H1 (cell line): ENCODE measurements at regions not wholly inside any gene's neighbourhood (a gene's known extent, or its start where the extent isn't known, plus 50 kb on each side); places are given as distances from the start of the nearest gene placed in this dataset.

Experiments used
- CTCF ChIA-PET: fragments of 300-600 bp; sonication (Branson Sonifier 250); formaldehyde crosslinking; loops from one replicate; lab custom pipeline; 2021; ENCODE audit not compliant: partially characterized antibody; lab: Charles Lee
- POLR2A ChIA-PET: fragments of 300-600 bp; sonication (Branson Sonifier 250); formaldehyde crosslinking; loops from one replicate; lab custom pipeline; 2021; ENCODE audit warnings: inconsistent platforms; ENCODE audit not compliant: partially characterized antibody; lab: Charles Lee
- DNase-seq, 2 experiments: peaks; one replicate each; pipeline versions ENCODE4 v3.0.0 to v3.0.0-alpha.2; 2010 to 2022; ENCODE audit warnings: low spot score in 2 of 2, low read depth in 1 of 2, mixed read lengths in 1 of 2
- FAIRE-seq: peaks from 2 replicates; lab custom pipeline; 2011; peaks lifted over from hg19 to GRCh38; lab: Jason Lieb, UNC
- H2AFZ ChIP-seq: 2 replicates; pipeline ENCODE4 v1.8.1; 2012; ENCODE audit warnings: low read length, inconsistent platforms
- H2AK5ac ChIP-seq: 2 replicates; pipeline ENCODE4 v1.6.1; 2013; ENCODE audit warnings: low read depth, low read length
- H2BK120ac ChIP-seq: replicated peaks from 2 replicates; pipeline ENCODE3; 2013; ENCODE audit warnings: low read depth, low read length, inconsistent platforms
- H2BK12ac ChIP-seq: 2 replicates; pipeline ENCODE4 v1.6.1; 2013; ENCODE audit warnings: low read depth, low read length
- H2BK15ac ChIP-seq: 2 replicates; pipeline ENCODE4 v1.6.1; 2013; ENCODE audit warnings: low read length
- H2BK20ac ChIP-seq: 2 replicates; pipeline ENCODE4 v1.6.1; 2013; ENCODE audit warnings: low read length
- H2BK5ac ChIP-seq: 2 replicates; pipeline ENCODE4 v1.6.1; 2013; ENCODE audit warnings: low read depth, low read length
- H3K14ac ChIP-seq: 2 replicates; pipeline ENCODE4 v1.6.1; 2013; ENCODE audit warnings: inconsistent platforms; ENCODE audit not compliant: insufficient read length
- H3K18ac ChIP-seq: 2 replicates; pipeline ENCODE4 v1.6.1; 2013; ENCODE audit warnings: low read length; ENCODE audit errors: extremely low read depth
- H3K23ac ChIP-seq: 2 replicates; pipeline ENCODE4 v1.6.1; 2013; ENCODE audit warnings: inconsistent platforms; ENCODE audit not compliant: insufficient read length
- H3K23me2 ChIP-seq: 2 replicates; pipeline ENCODE4 v1.6.1; 2013; ENCODE audit warnings: low read depth, low read length
- H3K27ac ChIP-seq: 2 replicates; pipeline ENCODE4 v1.6.1; 2011; ENCODE audit warnings: low read depth, low read length, inconsistent platforms
- H3K27me3 ChIP-seq, 4 experiments: replicated peaks in 1 of 4; 1 replicate in 1 of 4; 2 replicates in 3 of 4; pipeline versions ENCODE4 v1.6.1 to v1.8.1; 2011 to 2013; ENCODE audit warnings: low read length in 3 of 4, mild to moderate bottlenecking in 3 of 4, inconsistent platforms in 2 of 4, mixed read lengths in 2 of 4, moderate library complexity in 1 of 4; ENCODE audit not compliant: control insufficient read depth in 3 of 4, insufficient read depth in 3 of 4; ENCODE audit errors: extremely low read depth in 1 of 4
- H3K36me3 ChIP-seq, 4 experiments: 2 replicates each; pipeline versions ENCODE4 v1.6.1 to v1.8.1; 2011 to 2013; ENCODE audit warnings: mild to moderate bottlenecking in 4 of 4, low read length in 3 of 4, moderate library complexity in 2 of 4, control low read depth in 1 of 4, inconsistent platforms in 1 of 4; ENCODE audit not compliant: insufficient read depth in 4 of 4, control insufficient read depth in 2 of 4
- H3K4ac ChIP-seq: replicated peaks from 2 replicates; pipeline ENCODE3; 2013; ENCODE audit warnings: low read length, low read depth, mixed read lengths, inconsistent platforms; ENCODE audit not compliant: insufficient read length
- H3K4me1 ChIP-seq, 4 experiments: replicated peaks in 1 of 4; 1 replicate in 1 of 4; 2 replicates in 3 of 4; pipeline versions ENCODE4 v1.6.1 to v1.8.1; 2011 to 2013; ENCODE audit warnings: low read length in 3 of 4, inconsistent platforms in 2 of 4, mixed read lengths in 1 of 4; ENCODE audit not compliant: insufficient read depth in 4 of 4, control insufficient read depth in 3 of 4
- H3K4me2 ChIP-seq, 2 experiments: 2 replicates each; pipeline versions ENCODE4 v1.6.1 to v1.8.1; 2011 to 2013; ENCODE audit warnings: low read depth in 2 of 2, low read length in 2 of 2, control low read depth in 1 of 2, inconsistent platforms in 1 of 2, mild to moderate bottlenecking in 1 of 2; ENCODE audit not compliant: insufficient read depth in 1 of 2
- H3K4me3 ChIP-seq, 4 experiments: fragments of 200-600, 300-600 bp in 1 of 4; sonication (generic), shearing (Covaris generic), sonication (Bioruptor Twin) in 1 of 4; 2 replicates each; pipeline versions ENCODE4 v1.5.1 to v1.8.1; 2011 to 2016; ENCODE audit warnings: low read length in 4 of 4, low read depth in 3 of 4, control low read depth in 2 of 4, inconsistent platforms in 2 of 4, mild to moderate bottlenecking in 2 of 4, mixed read lengths in 1 of 4, moderate library complexity in 1 of 4; ENCODE audit not compliant: insufficient read depth in 2 of 4; ENCODE audit errors: extremely low read depth in 1 of 4
- H3K56ac ChIP-seq: replicated peaks from 2 replicates; pipeline ENCODE3; 2013; ENCODE audit warnings: low read depth, mild to moderate bottlenecking, mixed read lengths, low read length, inconsistent platforms; ENCODE audit not compliant: insufficient read length
- H3K79me1 ChIP-seq: 2 replicates; pipeline ENCODE4 v1.6.1; 2013; ENCODE audit warnings: low read depth, low read length, control low read depth
- H3K79me2 ChIP-seq, 2 experiments: 2 replicates each; pipeline versions ENCODE4 v1.6.1 to v1.8.1; 2012 to 2013; ENCODE audit warnings: low read length in 2 of 2, mild to moderate bottlenecking in 2 of 2, inconsistent platforms in 1 of 2; ENCODE audit not compliant: insufficient read depth in 2 of 2, control insufficient read depth in 1 of 2
- H3K9ac ChIP-seq, 4 experiments: replicated peaks in 1 of 4; 1 replicate in 1 of 4; 2 replicates in 3 of 4; pipeline versions ENCODE4 v1.6.1 to v1.8.1; 2011 to 2013; ENCODE audit warnings: low read depth in 3 of 4, low read length in 3 of 4, control low read depth in 2 of 4, mild to moderate bottlenecking in 2 of 4, moderate library complexity in 2 of 4, inconsistent platforms in 1 of 4; ENCODE audit errors: extremely low read depth in 1 of 4
- H3K9me3 ChIP-seq, 2 experiments: 2 replicates each; pipeline versions ENCODE4 v1.6.1 to v1.8.1; 2012 to 2013; ENCODE audit warnings: mild to moderate bottlenecking in 2 of 2, moderate library complexity in 2 of 2, control low read depth in 1 of 2, inconsistent platforms in 1 of 2, low read depth in 1 of 2, low read length in 1 of 2, mixed read lengths in 1 of 2; ENCODE audit not compliant: insufficient read depth in 2 of 2
- H4K20me1 ChIP-seq, 2 experiments: replicated peaks in 1 of 2; 2 replicates each; pipeline versions ENCODE3 to v1.8.1; 2011 to 2013; ENCODE audit warnings: inconsistent platforms in 2 of 2, low read length in 2 of 2, mild to moderate bottlenecking in 1 of 2; ENCODE audit not compliant: insufficient read depth in 2 of 2, control insufficient read depth in 1 of 2
- H4K5ac ChIP-seq: 2 replicates; pipeline ENCODE4 v1.6.1; 2013; ENCODE audit warnings: low read length, low read depth, mixed read lengths, inconsistent platforms; ENCODE audit not compliant: insufficient read length
- H4K8ac ChIP-seq: 2 replicates; pipeline ENCODE4 v1.8.0; 2013; ENCODE audit warnings: mild to moderate bottlenecking, moderate library complexity, low read length, inconsistent platforms; ENCODE audit not compliant: insufficient read depth; ENCODE audit errors: extremely low read depth
- H4K91ac ChIP-seq: replicated peaks from 2 replicates; pipeline ENCODE3; 2013; ENCODE audit warnings: low read length, mixed read lengths, inconsistent platforms; ENCODE audit not compliant: insufficient read length
- ASH2L ChIP-seq: fragments of 200-600, 300-600 bp; sonication (generic); IDR thresholded peaks from one replicate; pipeline ENCODE4 v1.7.1; 2017; ENCODE audit warnings: low read length
- BACH1 ChIP-seq: IDR thresholded peaks from 2 replicates; pipeline ENCODE4 v1.6.1; 2012; ENCODE audit warnings: low read length, improper control_type of control experiment
- CBX8 ChIP-seq: fragments of 300-800, 300-1000 bp; sonication (generic); IDR thresholded peaks from 2 replicates; pipeline ENCODE4 v1.7.1; 2016; ENCODE audit warnings: low read depth, low read length, borderline replicate concordance
- CTBP2 ChIP-seq: IDR thresholded peaks from 2 replicates; pipeline ENCODE4 v1.7.0; 2011; ENCODE audit warnings: borderline replicate concordance, mild to moderate bottlenecking, moderate library complexity, mixed read lengths, low read length; ENCODE audit not compliant: insufficient read depth, insufficient read length
- E2F6 ChIP-seq: IDR thresholded peaks from 2 replicates; pipeline ENCODE4 v1.6.1; 2012; ENCODE audit warnings: inconsistent platforms
- EP300 ChIP-seq, 2 experiments: IDR thresholded peaks; 1 replicate in 1 of 2; 2 replicates in 1 of 2; pipeline ENCODE4 v1.6.1; 2011 to 2012; ENCODE audit warnings: low read depth in 2 of 2, low read length in 2 of 2, mild to moderate bottlenecking in 2 of 2, borderline replicate concordance in 1 of 2, inconsistent platforms in 1 of 2, moderate library complexity in 1 of 2
- FOSL1 ChIP-seq: IDR thresholded peaks from 2 replicates; pipeline ENCODE4 v1.6.1; 2011; ENCODE audit warnings: mild to moderate bottlenecking, low read depth, low read length, moderate library complexity; ENCODE audit not compliant: insufficient read depth
- JUND ChIP-seq: IDR thresholded peaks from 2 replicates; pipeline ENCODE4 v1.6.1; 2011; ENCODE audit warnings: mild to moderate bottlenecking, improper control_type of control experiment, low read length
- RBBP5 ChIP-seq: IDR thresholded peaks from 2 replicates; pipeline ENCODE4 v1.7.1; 2012; ENCODE audit warnings: low read depth, mild to moderate bottlenecking, inconsistent platforms, low read length, moderate library complexity, borderline replicate concordance
- SIN3A ChIP-seq, 2 experiments: IDR thresholded peaks in 1 of 2; conservative IDR thresholded peaks in 1 of 2; 2 replicates each; pipeline ENCODE4 v1.6.1; 2011 to 2012; ENCODE audit warnings: low read length in 2 of 2, improper control_type of control experiment in 1 of 2, low read depth in 1 of 2, mild to moderate bottlenecking in 1 of 2
- SIRT6 ChIP-seq: IDR thresholded peaks from one replicate; pipeline ENCODE4 v1.7.1; 2012; ENCODE audit warnings: low read length, inconsistent platforms
- SP2 ChIP-seq: IDR thresholded peaks from 2 replicates; pipeline ENCODE4 v1.6.1; 2012; ENCODE audit warnings: mild to moderate bottlenecking, low read length, inconsistent platforms
- TAF1 ChIP-seq: IDR thresholded peaks from 2 replicates; pipeline ENCODE4 v1.6.1; 2011; ENCODE audit warnings: mild to moderate bottlenecking, low read depth, low read length
- TAF7 ChIP-seq: optimal IDR thresholded peaks from 2 replicates; pipeline ENCODE3; 2011; ENCODE audit warnings: low read depth, mild to moderate bottlenecking, inconsistent platforms, low read length, moderate library complexity, borderline replicate concordance
- WGBS, 2 experiments: shearing (Covaris generic) in 1 of 2; methylation state at CpG; one replicate each; pipeline versions ENCODE4 v1.1.6 to v1.1.7; 2013 to 2015; ENCODE audit warnings: low lambda C conversion rate in 2 of 2, mixed read lengths in 2 of 2, inconsistent platforms in 1 of 2, low coverage in 1 of 2, missing lambda C conversion rate in 1 of 2; ENCODE audit not compliant: insufficient replicate concordance in 2 of 2, insufficient coverage in 1 of 2, insufficient read length in 1 of 2; ENCODE audit errors: extremely low coverage in 1 of 2, missing lambda C conversion rate in 1 of 2; 5-methylcytosine and 5-hydroxymethylcytosine counted together

- Histone ChIP-seq H4K91ac (no peak overlapping the region), H2BK15ac (no peak overlapping the region), H3K79me2 (no peaks in the 10 kb centered on the region), H2BK120ac (no peak overlapping the region), H3K4ac (no peak overlapping the region), H3K23me2 (no peaks in the 10 kb centered on the region), H3K4me2 (no peak overlapping the region), H3K4me3 (no peak overlapping the region), H2BK12ac (no peak overlapping the region), H3K9me3 (no peaks in the 10 kb centered on the region), H3K27me3 (no peaks in the 10 kb centered on the region), H3K23ac (no peak overlapping the region), H3K36me3 (no peaks in the 10 kb centered on the region), H3K4me1 (no peaks in the 10 kb centered on the region), H3K9ac (no peak overlapping the region), H2AFZ (peak overlapping the region; percentile 64), H4K20me1 (no peaks in the 10 kb centered on the region), H3K27ac (no peak overlapping the region), H3K56ac (no peak overlapping the region), H2BK20ac (no peak overlapping the region), H3K79me1 (no peaks in the 10 kb centered on the region), H4K5ac (no peak overlapping the region), H2AK5ac (no peak overlapping the region), H2BK5ac (no peak overlapping the region), H3K14ac (no peak overlapping the region), H4K8ac (no peak overlapping the region), H3K18ac (no peak overlapping the region; the same call in 1 of the 2 replicates)
- FAIRE-seq: no peak
- ChIA-PET CTCF (interaction anchor here (1.0 to 2.2 kb wide), 3 partner anchors 16 to 27 kb away, joined by 3 to 6 read pairs (median 6); no protein-coding TSS in a partner anchor), POLR2A (no interaction called here)
- DNase-seq: no peak
- WGBS, 2 experiments: 94% methylated on average over 2 of the region's 2 CpGs; no CpG with 5 or more reads in 1 of the 2 experiments
- TF ChIP-seq CTBP2: no peak
- no peak for TF ChIP-seq ASH2L
- no peak for TF ChIP-seq JUND
- TF ChIP-seq FOSL1: no peak
- TF ChIP-seq SP2: no peak
- no peak for TF ChIP-seq SIN3A (conservative IDR thresholded peaks at IDR 0.05 in 1 of 2, IDR thresholded peaks at IDR 0.05 in 1 of 2; ENCODE audit: low read depth in 1 of 2, low read length in 2 of 2)
- no peak for TF ChIP-seq BACH1
- no peak for TF ChIP-seq CBX8
- TF ChIP-seq SIRT6: no peak
- no peak for TF ChIP-seq TAF1
- TF ChIP-seq E2F6: no peak
- no peak for TF ChIP-seq RBBP5
- no peak for TF ChIP-seq EP300 (IDR thresholded peaks at IDR 0.05; ENCODE audit: borderline replicate concordance in 1 of 2, low read depth in 2 of 2, low read length in 2 of 2)
- TF ChIP-seq TAF7: no peak
Observed at GRCh38 chr5:152331718-152332117, 73.4 kb downstream of the NMUR2 start.
